Neural cell (in vitro differentiated cells): ENCODE measurements at regions not wholly inside any gene's neighbourhood (a gene's known extent, or its start where the extent isn't known, plus 50 kb on each side); places are given as distances from the start of the nearest gene placed in this dataset.

ENCODE experiments used
- H2AFZ ChIP-seq: fragments of 200-600, 300-800 bp; sonication (generic), shearing (Covaris generic); 2 replicates; pipeline ENCODE4 v1.6.0; 2014; ENCODE audit warnings: low read depth, mild to moderate bottlenecking, antibody characterized with exemption, low read length, moderate library complexity
- H3F3A ChIP-seq: fragments of 200-600 bp; shearing (Covaris generic); 2 replicates; pipeline ENCODE4 v1.6.1; 2016; ENCODE audit warnings: mild to moderate bottlenecking, moderate library complexity, mixed read lengths, antibody characterized with exemption, low read length; ENCODE audit not compliant: insufficient read depth, poor library complexity, severe bottlenecking
- H3K27ac ChIP-seq: fragments of 200-600, 300-800 bp; sonication (generic), shearing (Covaris generic); 2 replicates; pipeline ENCODE4 v1.5.1; 2014; ENCODE audit warnings: mild to moderate bottlenecking, low read length, moderate library complexity
- H3K27me3 ChIP-seq: fragments of 300-800, 200-600 bp; sonication (generic), shearing (Covaris generic); 2 replicates; pipeline ENCODE4 v1.6.0; 2014; ENCODE audit warnings: mild to moderate bottlenecking, low read depth, low read length, moderate library complexity; ENCODE audit not compliant: insufficient read depth
- H3K36me3 ChIP-seq: fragments of 300-800, 200-600 bp; sonication (generic), shearing (Covaris generic); 2 replicates; pipeline ENCODE4 v1.5.1; 2014; ENCODE audit warnings: mild to moderate bottlenecking, antibody characterized with exemption, low read length, moderate library complexity; ENCODE audit not compliant: insufficient read depth
- H3K4me2 ChIP-seq: fragments of 300-800, 200-600 bp; sonication (generic), shearing (Covaris generic); 2 replicates; pipeline ENCODE4 v1.6.0; 2014; ENCODE audit warnings: mild to moderate bottlenecking, low read length
- H3K4me3 ChIP-seq: fragments of 300-800, 200-600 bp; sonication (generic), shearing (Covaris generic); 2 replicates; pipeline ENCODE4 v1.5.1; 2014; ENCODE audit warnings: mild to moderate bottlenecking, low read length, moderate library complexity
- H3K79me2 ChIP-seq: fragments of 200-600 bp; shearing (Covaris generic); replicated peaks from 2 replicates; pipeline ENCODE4 v1.6.0; 2014; ENCODE audit warnings: mild to moderate bottlenecking, low read length, moderate library complexity; ENCODE audit not compliant: insufficient read depth
- H3K9ac ChIP-seq: fragments of 300-800, 200-600 bp; sonication (generic), shearing (Covaris generic); 2 replicates; pipeline ENCODE4 v1.6.1; 2016; ENCODE audit warnings: mild to moderate bottlenecking, low read length, mixed read lengths
- H3K9me2 ChIP-seq: fragments of 200-600 bp; shearing (Covaris generic); 2 replicates; pipeline ENCODE4 v1.6.1; 2016; ENCODE audit warnings: mild to moderate bottlenecking, low read length, mixed read lengths; ENCODE audit not compliant: insufficient read depth
- H3K9me3 ChIP-seq: fragments of 200-600, 300-800 bp; sonication (generic), shearing (Covaris generic); 2 replicates; pipeline ENCODE4 v1.6.1; 2016; ENCODE audit warnings: mild to moderate bottlenecking, mixed run types, low read length, moderate library complexity, mixed read lengths
- H4K20me1 ChIP-seq: fragments of 200-600 bp; shearing (Covaris generic); 2 replicates; pipeline ENCODE4 v1.6.1; 2016; ENCODE audit warnings: mild to moderate bottlenecking, mixed run types; ENCODE audit not compliant: insufficient read depth
- CTCF ChIP-seq: fragments of 450-650 bp; IDR thresholded peaks from 2 replicates; pipeline ENCODE4 v1.5.1; 2014; ENCODE audit warnings: antibody characterized with exemption, mild to moderate bottlenecking, moderate library complexity; ENCODE audit not compliant: poor library complexity, severe bottlenecking
- EP300 ChIP-seq: fragments of 450-650 bp; conservative IDR thresholded peaks from 2 replicates; pipeline ENCODE4 v1.6.1; 2014; ENCODE audit warnings: antibody characterized with exemption, mild to moderate bottlenecking, moderate library complexity; ENCODE audit not compliant: poor library complexity, severe bottlenecking
- EZH2 ChIP-seq: fragments of 200-600, 300-800 bp; shearing (Covaris generic), sonication (generic); IDR thresholded peaks from 2 replicates; pipeline ENCODE4 v1.6.1; 2014; ENCODE audit warnings: antibody characterized with exemption, low read length, borderline replicate concordance, mild to moderate bottlenecking; ENCODE audit not compliant: insufficient read depth, poor library complexity, severe bottlenecking
- MXI1 ChIP-seq: fragments of 450-650 bp; conservative IDR thresholded peaks from 2 replicates; pipeline ENCODE4 v1.6.1; 2014; ENCODE audit warnings: antibody characterized with exemption, mild to moderate bottlenecking; ENCODE audit not compliant: poor library complexity, severe bottlenecking
- POLR2AphosphoS5 ChIP-seq: IDR thresholded peaks from 2 replicates; pipeline ENCODE4 v1.6.1; 2012
- RAD21 ChIP-seq: fragments of 450-650 bp; conservative IDR thresholded peaks from 2 replicates; pipeline ENCODE4 v1.6.1; 2014; ENCODE audit warnings: antibody characterized with exemption, mild to moderate bottlenecking, moderate library complexity
- REST ChIP-seq: IDR thresholded peaks from 2 replicates; pipeline ENCODE4 v1.6.1; 2012; ENCODE audit warnings: borderline replicate concordance
- SMC3 ChIP-seq: fragments of 450-650 bp; conservative IDR thresholded peaks from 2 replicates; pipeline ENCODE4 v1.6.1; 2014; ENCODE audit warnings: antibody characterized with exemption, mild to moderate bottlenecking, moderate library complexity; ENCODE audit not compliant: poor library complexity
- TAF1 ChIP-seq: IDR thresholded peaks from 2 replicates; pipeline ENCODE4 v1.6.1; 2012; ENCODE audit warnings: low read depth

- no peak overlapping the region for H3K4me3 ChIP-seq
- H3K4me2 ChIP-seq, result no peak overlapping the region
- TF ChIP-seq REST (no peak), TAF1 (no peak), SMC3 (no peak), RAD21 (no peak), POLR2AphosphoS5 (no peak), MXI1 (no peak), CTCF (no peak), EP300 (no peak), EZH2 (no peak)
- no peak overlapping the region for H3K9ac ChIP-seq
- H3F3A ChIP-seq, result no peaks in the 10 kb centered on the region
- H3K9me3 ChIP-seq, result no peaks in the 10 kb centered on the region
- no peak overlapping the region for H2AFZ ChIP-seq
- H3K79me2 ChIP-seq, result no peaks in the 10 kb centered on the region
- no peaks in the 10 kb centered on the region for H4K20me1 ChIP-seq
- H3K27ac ChIP-seq, result no peak overlapping the region
- no peaks in the 10 kb centered on the region for H3K36me3 ChIP-seq
- H3K9me2 ChIP-seq, result no peaks in the 10 kb centered on the region
- H3K27me3 ChIP-seq, result no peaks in the 10 kb centered on the region
These were observed 1407.5 kb downstream of the KCNT2 start for GRCh38 chr1:195200772-195201171.

GRCh38 chr1:195197116-195197515, 1411.1 kb downstream of the KCNT2 start:
- no peaks in the 10 kb centered on the region for H3K36me3 ChIP-seq
- H3K9me3 ChIP-seq, result no peaks in the 10 kb centered on the region
- H3F3A ChIP-seq, result no peaks in the 10 kb centered on the region
- no peaks in the 10 kb centered on the region for H3K27me3 ChIP-seq
- H3K4me2 ChIP-seq, result no peak overlapping the region
- no peaks in the 10 kb centered on the region for H4K20me1 ChIP-seq
- H3K79me2 ChIP-seq, result no peaks in the 10 kb centered on the region
- H3K4me3 ChIP-seq, result no peak overlapping the region
- H3K9me2 ChIP-seq, result no peaks in the 10 kb centered on the region
- no peak overlapping the region for H2AFZ ChIP-seq
- no peak overlapping the region for H3K27ac ChIP-seq
- TF ChIP-seq EP300 (no peak), POLR2AphosphoS5 (no peak), REST (no peak)
- H3K9ac ChIP-seq, result no peak overlapping the region
